B cell (primary cell): ENCODE measurements at regions not wholly inside any gene's neighbourhood (a gene's known extent, or its start where the extent isn't known, plus 50 kb on each side); places are given as distances from the start of the nearest gene placed in this dataset.

Source experiments
- ATAC-seq: fragments of 200-7000 bp; cut with Tn5 transposase; one replicate; pipeline ENCODE4 v1.10.0; 2021; ENCODE audit warnings: low read depth, mild to moderate bottlenecking, moderate number of reproducible peaks, moderate library complexity
- CTCF ChIA-PET: fragments of 350-600 bp; sonication (Branson Sonifier 250); formaldehyde crosslinking; loops from one replicate; lab custom pipeline; 2021; ENCODE audit warnings: antibody characterized with exemption, inconsistent platforms; lab: Charles Lee
- POLR2A ChIA-PET: fragments of 350-600 bp; sonication (Branson Sonifier 250); formaldehyde crosslinking; loops from one replicate; lab custom pipeline; 2021; ENCODE audit warnings: antibody characterized with exemption; lab: Charles Lee
- DNase-seq: peaks from one replicate; pipeline ENCODE4 v3.0.0; 2013
- H2AFZ ChIP-seq: 2 replicates; pipeline ENCODE4 v1.6.1; 2012; ENCODE audit warnings: mild to moderate bottlenecking, low read depth, low read length; ENCODE audit not compliant: insufficient read depth, poor library complexity, severe bottlenecking
- H3K27ac ChIP-seq, 2 donors: 1 replicate in 1 of 2; 2 replicates in 1 of 2; pipeline ENCODE4 v1.5.1; 2012 to 2013; ENCODE audit warnings: low read length in 2 of 2, mild to moderate bottlenecking in 2 of 2, moderate library complexity in 1 of 2
- H3K27me3 ChIP-seq, 4 experiments: fragments of 200-600 bp in 1 of 4; sonication (generic) in 1 of 4; replicated peaks in 1 of 4; 1 replicate in 2 of 4; 2 replicates in 2 of 4; pipeline versions ENCODE4 v1.6.1 to v1.7.0; 2013 to 2016; ENCODE audit warnings: low read length in 3 of 4, mild to moderate bottlenecking in 2 of 4, mixed read lengths in 1 of 4, moderate library complexity in 1 of 4; ENCODE audit not compliant: insufficient read depth in 4 of 4, control insufficient read depth in 3 of 4; ENCODE audit errors: control extremely low read depth in 1 of 4
- H3K36me3 ChIP-seq, 2 experiments: replicated peaks in 1 of 2; 1 replicate in 1 of 2; 2 replicates in 1 of 2; pipeline versions ENCODE4 v1.6.1 to v1.7.1; 2013; ENCODE audit warnings: low read length in 1 of 2; ENCODE audit not compliant: insufficient read depth in 2 of 2, control insufficient read depth in 1 of 2; ENCODE audit errors: control extremely low read depth in 1 of 2, extremely low read depth in 1 of 2
- H3K4me1 ChIP-seq, 2 donors: fragments of 200-600 bp in 1 of 2; sonication (generic) in 1 of 2; 1 replicate in 1 of 2; 2 replicates in 1 of 2; pipeline versions ENCODE4 v1.5.1 to v1.6.1; 2013 to 2017; ENCODE audit warnings: low read length in 2 of 2; ENCODE audit not compliant: control insufficient read depth in 2 of 2, insufficient read depth in 2 of 2
- H3K4me2 ChIP-seq: replicated peaks from 2 replicates; pipeline ENCODE3; 2012; ENCODE audit warnings: mild to moderate bottlenecking, low read depth, low read length; ENCODE audit not compliant: poor library complexity, severe bottlenecking
- H3K4me3 ChIP-seq, 5 experiments: fragments of 200-600 bp in 1 of 5; sonication (generic) in 1 of 5; 1 replicate in 3 of 5; 2 replicates in 2 of 5; pipeline versions ENCODE4 v1.5.1 to v1.7.0; 2011 to 2016; ENCODE audit warnings: low read length in 4 of 5, mild to moderate bottlenecking in 4 of 5, low read depth in 2 of 5, control low read depth in 1 of 5, moderate library complexity in 1 of 5; ENCODE audit not compliant: insufficient read depth in 1 of 5; ENCODE audit errors: control extremely low read depth in 1 of 5, extremely low read depth in 1 of 5
- H3K79me2 ChIP-seq: fragments of 200-600 bp; sonication (generic); one replicate; pipeline ENCODE4 v1.6.0; 2016; ENCODE audit warnings: low read length; ENCODE audit not compliant: control insufficient read depth, insufficient read depth
- H3K9ac ChIP-seq: fragments of 200-600 bp; sonication (generic); 2 replicates; pipeline ENCODE4 v1.6.1; 2017; ENCODE audit warnings: mild to moderate bottlenecking, low read length, moderate library complexity
- H3K9me3 ChIP-seq, 3 donors: one replicate each; pipeline versions ENCODE4 v1.6.1 to v1.7.1; 2013; ENCODE audit warnings: low read length in 2 of 3; ENCODE audit not compliant: control insufficient read depth in 2 of 3, insufficient read depth in 1 of 3; ENCODE audit errors: control extremely low read depth in 1 of 3
- H4K20me1 ChIP-seq: 2 replicates; pipeline ENCODE4 v1.6.0; 2012; ENCODE audit warnings: mild to moderate bottlenecking, low read length; ENCODE audit not compliant: insufficient read depth, control insufficient read depth, poor library complexity, severe bottlenecking
- H3K27ac Mint-ChIP-seq: one replicate; pipeline ENCODE4 v1.8.0; 2021; ENCODE audit warnings: mixed read lengths
- H3K27me3 Mint-ChIP-seq: one replicate; pipeline ENCODE4 v1.8.0; 2021; ENCODE audit warnings: mixed read lengths
- H3K4me1 Mint-ChIP-seq: one replicate; pipeline ENCODE4 v1.8.0; 2021; ENCODE audit warnings: mixed read lengths
- H3K4me3 Mint-ChIP-seq: one replicate; pipeline ENCODE4 v1.8.0; 2021; ENCODE audit warnings: mixed read lengths
- H3K9me3 Mint-ChIP-seq: one replicate; pipeline ENCODE4 v1.8.0; 2022; ENCODE audit warnings: mixed read lengths; ENCODE audit not compliant: insufficient read depth
- EZH2 ChIP-seq: IDR thresholded peaks from 2 replicates; pipeline ENCODE4 v1.6.1; 2012; ENCODE audit warnings: borderline replicate concordance, low read depth, mild to moderate bottlenecking, moderate library complexity, low read length; ENCODE audit not compliant: insufficient read depth, poor library complexity, severe bottlenecking
- WGBS: methylation state at CpG from one replicate; pipeline ENCODE4 v1.1.5; 2013; ENCODE audit warnings: missing lambda C conversion rate; ENCODE audit not compliant: insufficient coverage; 5-methylcytosine and 5-hydroxymethylcytosine counted together
- intact Hi-C: fragments of 100-400 bp; cut with micrococcal nuclease; formaldehyde crosslinking; loops from one replicate; pipeline ENCODE4 v1.10.0; 2022
- TF ChIP-seq, protein P1 (sequence below): fragments of 200-600 bp; IDR thresholded peaks from one replicate; pipeline ENCODE4 v1.8.0; 2022; ENCODE audit warnings: antibody characterized with exemption, mild to moderate bottlenecking

DNA sequence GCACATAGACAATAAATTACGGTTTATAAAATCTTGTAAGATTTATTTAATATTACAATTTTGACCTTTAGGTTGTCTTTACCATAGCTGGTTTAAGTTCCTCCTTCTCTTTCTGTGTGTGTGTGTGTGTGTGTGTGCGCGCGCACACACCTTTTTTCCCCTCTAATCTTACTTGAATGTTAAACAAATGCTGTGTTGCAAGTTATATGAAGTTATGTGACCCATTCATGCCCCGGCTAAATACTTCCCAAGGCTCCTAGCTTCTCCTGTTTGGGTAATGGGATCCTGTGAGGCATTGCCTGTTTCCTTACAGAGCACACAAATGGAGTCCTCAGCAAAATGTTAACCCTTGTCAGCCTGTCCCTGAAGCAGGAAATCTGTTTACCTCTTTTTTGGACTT, 125.6 kb upstream of the ZNF608 start:
- ATAC-seq = no peak
- H3K27me3 Mint-ChIP-seq = no peaks in the 10 kb centered on the region
- peaks cover 3% of the 10 kb centered on the region for H3K4me1 Mint-ChIP-seq
- Histone ChIP-seq H3K27me3 (no peaks in the 10 kb centered on the region), H3K36me3 (no peaks in the 10 kb centered on the region), H4K20me1 (no peaks in the 10 kb centered on the region), H3K79me2 (no peaks in the 10 kb centered on the region), H3K4me3 (no peak overlapping the region), H3K4me2 (no peak overlapping the region), H3K4me1 (peaks cover 0 to 3% of the 10 kb centered on the region in 2 donors), H2AFZ (no peak overlapping the region), H3K9me3 (no peaks in the 10 kb centered on the region), H3K9ac (no peak overlapping the region), H3K27ac (no peak overlapping the region)
- H3K27ac Mint-ChIP-seq = no peak overlapping the region
- no peak overlapping the region for H3K4me3 Mint-ChIP-seq
- no peaks in the 10 kb centered on the region for H3K9me3 Mint-ChIP-seq
- POLR2A ChIA-PET = interaction anchor here (0.6 kb wide), 1 partner anchor 25 kb away, joined by 3 read pairs; no protein-coding TSS in a partner anchor
- intact Hi-C loops = no loop called here
- CTCF ChIA-PET = no interaction called here
- TF ChIP-seq EZH2 = no peak
- TF ChIP-seq, protein P1, sequence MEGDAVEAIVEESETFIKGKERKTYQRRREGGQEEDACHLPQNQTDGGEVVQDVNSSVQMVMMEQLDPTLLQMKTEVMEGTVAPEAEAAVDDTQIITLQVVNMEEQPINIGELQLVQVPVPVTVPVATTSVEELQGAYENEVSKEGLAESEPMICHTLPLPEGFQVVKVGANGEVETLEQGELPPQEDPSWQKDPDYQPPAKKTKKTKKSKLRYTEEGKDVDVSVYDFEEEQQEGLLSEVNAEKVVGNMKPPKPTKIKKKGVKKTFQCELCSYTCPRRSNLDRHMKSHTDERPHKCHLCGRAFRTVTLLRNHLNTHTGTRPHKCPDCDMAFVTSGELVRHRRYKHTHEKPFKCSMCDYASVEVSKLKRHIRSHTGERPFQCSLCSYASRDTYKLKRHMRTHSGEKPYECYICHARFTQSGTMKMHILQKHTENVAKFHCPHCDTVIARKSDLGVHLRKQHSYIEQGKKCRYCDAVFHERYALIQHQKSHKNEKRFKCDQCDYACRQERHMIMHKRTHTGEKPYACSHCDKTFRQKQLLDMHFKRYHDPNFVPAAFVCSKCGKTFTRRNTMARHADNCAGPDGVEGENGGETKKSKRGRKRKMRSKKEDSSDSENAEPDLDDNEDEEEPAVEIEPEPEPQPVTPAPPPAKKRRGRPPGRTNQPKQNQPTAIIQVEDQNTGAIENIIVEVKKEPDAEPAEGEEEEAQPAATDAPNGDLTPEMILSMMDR = no peak
- WGBS = 100% methylated on average over 1 of the region's 5 CpGs
- no peak for DNase-seq

DNA sequence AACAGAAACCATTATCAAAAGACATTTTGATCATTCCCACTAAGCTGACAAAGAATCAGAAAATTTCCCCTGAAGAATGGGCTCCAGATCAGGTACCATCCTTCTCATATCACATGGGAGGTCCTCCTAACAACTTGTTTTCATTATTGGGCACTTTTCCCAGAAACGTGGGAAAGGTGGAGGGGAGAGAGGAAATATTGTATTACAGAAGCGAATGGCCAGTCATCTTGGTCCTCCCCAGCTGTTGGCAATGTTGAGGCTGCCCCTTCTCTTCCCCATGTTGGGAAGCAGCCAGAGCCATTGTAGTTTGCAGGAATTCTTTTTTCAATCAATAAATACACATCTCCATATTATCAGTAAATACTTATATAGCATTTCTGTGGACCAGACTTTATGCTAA, 126.2 kb upstream of the ZNF608 start:
- Mint-ChIP-seq H3K4me3 (no peak overlapping the region), H3K27me3 (no peaks in the 10 kb centered on the region), H3K4me1 (no peaks in the 10 kb centered on the region), H3K9me3 (no peaks in the 10 kb centered on the region), H3K27ac (no peak overlapping the region)
- ChIA-PET POLR2A (no interaction called here), CTCF (no interaction called here)
- Histone ChIP-seq H3K4me3 (no peak overlapping the region), H4K20me1 (no peaks in the 10 kb centered on the region), H2AFZ (no peak overlapping the region), H3K4me2 (no peak overlapping the region), H3K9ac (no peak overlapping the region), H3K27ac (no peak overlapping the region), H3K4me1 (no peaks in the 10 kb centered on the region), H3K9me3 (no peaks in the 10 kb centered on the region), H3K79me2 (no peaks in the 10 kb centered on the region), H3K36me3 (no peaks in the 10 kb centered on the region), H3K27me3 (no peaks in the 10 kb centered on the region)
- ATAC-seq (no peak), DNase-seq (no peak)
- TF ChIP-seq, protein P1 = no peak
- no peak for TF ChIP-seq EZH2
- no CpG with 5 or more reads among the region's 2 CpGs for WGBS
- intact Hi-C loops = no loop called here
